ENCODE measurements at regions not wholly inside any gene's neighbourhood (a gene's known extent, or its start where the extent isn't known, plus 50 kb on each side); places are given as distances from the start of the nearest gene placed in this dataset.
"Not testable (repeated sequence)": the region's sequence is repeated elsewhere in the genome, so short reads cannot be mapped to it uniquely, and the experiment has no call there.

DNA sequence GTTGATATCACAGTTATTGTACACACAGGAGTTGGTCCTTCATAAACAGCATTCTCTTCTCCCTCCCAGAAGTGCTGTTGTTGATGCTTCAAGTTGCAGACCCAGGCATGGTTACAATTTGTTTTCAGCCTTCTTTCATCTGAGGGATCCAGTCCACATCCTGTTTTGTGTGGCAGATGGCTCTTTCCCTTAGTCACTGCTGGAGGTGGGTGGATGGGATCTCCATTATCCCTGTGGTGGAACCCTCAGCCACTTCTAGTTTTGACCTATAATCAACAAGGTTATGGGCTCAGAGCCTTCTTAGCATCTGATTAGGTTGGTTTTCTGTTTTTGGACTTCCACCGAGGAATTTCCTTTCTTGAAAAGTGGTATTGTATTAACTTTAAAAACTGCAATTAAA is 214.2 kb downstream of the SH2D4B start:
- no peak for DNase-seq

DNA sequence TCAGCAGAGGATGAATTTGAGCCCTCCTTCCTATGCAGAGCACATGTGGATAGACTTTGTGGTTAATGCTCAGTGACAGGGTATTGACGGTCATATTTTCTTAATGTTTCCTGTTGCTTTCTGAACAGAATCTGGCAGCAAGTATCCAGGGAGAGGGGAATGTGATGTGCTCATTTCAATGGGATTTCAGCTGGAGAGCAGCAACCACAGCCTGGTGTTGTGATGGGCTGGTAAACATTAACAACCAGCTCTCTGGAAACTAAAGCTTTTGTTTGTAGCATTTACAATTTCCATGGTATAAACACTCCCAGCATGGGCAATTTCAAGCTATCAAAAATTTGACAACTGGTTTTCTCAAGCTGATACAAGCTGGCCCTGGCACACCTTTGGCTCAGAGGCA is 215.9 kb downstream of the SH2D4B start:
- no peak for DNase-seq

- DNase-seq, result no peak
Observed at GRCh38 chr10:80755893-80756292, 218.2 kb downstream of the SH2D4B start.

DNA sequence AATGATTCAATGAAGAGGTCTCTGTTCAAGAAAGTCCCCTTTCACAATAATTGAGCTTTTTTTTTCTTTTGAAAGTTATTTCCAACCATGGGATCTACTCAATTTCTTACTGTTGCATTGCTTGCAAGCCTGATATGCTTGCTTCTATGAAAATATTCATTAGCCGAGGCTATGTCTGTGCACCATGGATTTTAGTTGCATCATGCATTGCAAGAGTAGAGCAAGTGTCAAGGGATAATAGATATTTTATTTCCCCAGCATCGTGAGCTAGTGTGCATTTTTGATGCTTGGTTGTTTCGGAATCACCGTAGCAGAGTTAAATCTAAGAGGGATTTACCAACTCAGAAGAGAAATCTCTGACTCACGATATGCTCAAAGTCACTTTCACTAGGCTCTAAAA is 222.0 kb downstream of the SH2D4B start:
- DNase-seq, result no peak

GRCh38 chr10:80760914-80761371 is 223.2 kb downstream of the SH2D4B start:
- DNase-seq, result no peak

- DNase-seq, result no peak
Observed at GRCh38 chr10:80767963-80768362, 230.3 kb downstream of the SH2D4B start.

DNA sequence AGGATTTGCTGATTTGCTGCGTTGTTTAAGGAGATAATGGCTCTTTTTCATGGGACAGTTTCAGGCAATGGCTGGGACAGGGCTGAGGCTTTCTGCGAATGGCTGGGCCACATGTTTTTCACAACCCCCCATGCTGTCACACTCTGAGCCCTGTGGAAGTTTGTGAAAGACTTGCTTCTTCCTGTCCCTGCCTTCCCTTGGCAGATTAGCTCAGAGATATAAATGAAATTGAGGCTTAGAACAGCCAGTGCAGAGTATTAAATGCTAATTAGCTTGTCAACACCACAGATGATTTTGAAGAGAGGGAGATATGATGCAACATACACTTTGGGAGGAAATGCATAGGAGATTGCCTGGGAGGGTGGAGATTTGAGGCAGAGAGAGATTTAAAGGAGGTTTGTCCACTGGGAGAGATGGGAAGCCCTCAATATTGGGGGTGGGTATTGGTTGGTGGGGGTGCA is 232.0 kb downstream of the SH2D4B start:
- DNase-seq, result no peak

GRCh38 chr10:80770239-80770638 is 232.5 kb downstream of the SH2D4B start:
- DNase-seq, result no peak

DNA sequence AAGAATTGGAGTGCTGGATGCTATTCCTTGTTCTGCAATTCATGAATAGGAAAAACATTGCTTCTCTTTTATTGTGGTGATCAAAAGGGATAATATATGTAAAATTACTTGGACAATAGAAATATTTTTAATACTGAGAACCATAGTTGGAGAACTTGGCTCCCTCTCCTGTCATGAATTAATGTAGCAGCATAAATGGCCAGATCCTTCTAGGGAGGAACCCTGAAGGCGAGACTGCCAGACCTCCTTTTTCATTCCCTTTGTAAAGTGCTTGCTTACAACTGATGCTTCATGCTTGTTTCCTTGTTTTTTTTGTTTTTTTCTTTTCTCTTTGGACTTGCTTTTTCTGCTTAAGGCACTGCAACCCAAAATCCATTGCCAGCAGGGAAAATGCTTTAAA is 233.6 kb downstream of the SH2D4B start:
- no peak for DNase-seq

DNA sequence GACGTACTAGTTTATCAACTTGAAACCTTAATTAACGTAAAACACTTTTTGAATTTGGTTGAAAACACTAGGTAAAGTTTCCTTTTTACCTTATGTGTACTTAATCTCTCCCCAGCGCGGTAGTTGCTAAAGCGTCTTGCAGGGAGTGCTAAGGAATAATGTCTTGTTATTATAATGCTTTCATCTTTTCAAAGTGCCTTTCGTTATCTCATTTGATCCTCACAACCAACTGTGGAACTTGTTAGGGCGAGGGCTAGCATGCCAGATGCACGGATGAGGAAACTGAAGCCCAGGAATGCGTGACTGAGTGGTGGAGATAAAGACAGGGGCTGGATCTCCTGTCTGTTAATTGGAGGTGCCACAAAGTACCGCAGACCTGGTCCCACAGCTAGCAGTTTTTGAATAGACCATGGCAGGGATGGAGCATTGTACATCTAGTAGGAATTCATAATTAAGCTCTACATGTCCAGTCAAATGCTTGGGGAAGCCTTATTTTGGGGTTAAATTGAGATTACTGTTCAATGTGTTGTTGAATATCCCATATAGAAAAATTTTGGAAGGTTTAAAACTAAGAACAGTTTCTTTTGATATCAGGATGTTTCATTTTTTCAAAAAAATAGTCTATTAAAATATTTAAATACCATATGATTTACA is 234.3 kb downstream of the SH2D4B start:
- no peak for DNase-seq

GRCh38 chr10:80772596-80772995 is 234.9 kb downstream of the SH2D4B start:
- DNase-seq, result no peak

DNA sequence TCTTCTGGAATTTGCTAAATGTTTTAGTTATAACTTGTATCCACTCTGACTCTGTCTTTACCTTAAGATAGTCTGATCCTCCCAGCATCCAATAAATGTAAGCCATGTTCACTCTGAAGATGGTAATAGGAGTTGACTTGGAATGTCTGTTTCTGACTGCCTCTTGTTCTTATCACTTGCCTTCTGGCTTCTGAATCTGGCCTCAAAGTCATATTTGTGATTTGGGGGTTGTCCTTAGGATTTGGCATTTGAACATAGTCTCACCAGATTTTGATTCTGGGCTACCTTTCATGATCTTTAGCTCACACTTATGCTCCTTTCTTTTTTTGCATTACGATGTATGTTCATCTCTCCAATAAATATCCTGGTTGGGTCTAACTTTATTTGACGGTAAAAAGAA is 247.0 kb downstream of the SH2D4B start:
- DNase-seq, result no peak

DNA sequence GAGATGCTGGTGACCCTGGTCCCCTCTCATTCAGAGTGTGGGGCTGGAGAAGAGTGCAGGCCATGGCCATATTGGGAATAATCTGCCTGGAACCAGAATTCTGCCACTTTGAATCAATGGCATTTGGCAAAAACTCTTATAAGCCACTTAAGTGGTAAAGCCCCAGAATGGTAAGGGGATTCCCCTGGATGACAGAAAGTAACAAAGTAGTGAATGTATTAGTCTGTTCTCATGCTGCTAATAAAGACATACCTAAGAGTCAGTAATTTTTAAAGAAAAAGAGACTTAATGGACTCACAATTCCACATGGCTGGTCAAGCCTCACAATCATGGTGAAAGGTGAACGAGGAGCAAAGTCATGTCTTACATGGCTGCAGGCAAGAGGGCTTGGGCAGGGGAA is 248.6 kb downstream of the SH2D4B start:
- DNase-seq, result no peak

- DNase-seq, result no peak
Observed at GRCh38 chr10:80787952-80788351, 250.2 kb downstream of the SH2D4B start.

DNA sequence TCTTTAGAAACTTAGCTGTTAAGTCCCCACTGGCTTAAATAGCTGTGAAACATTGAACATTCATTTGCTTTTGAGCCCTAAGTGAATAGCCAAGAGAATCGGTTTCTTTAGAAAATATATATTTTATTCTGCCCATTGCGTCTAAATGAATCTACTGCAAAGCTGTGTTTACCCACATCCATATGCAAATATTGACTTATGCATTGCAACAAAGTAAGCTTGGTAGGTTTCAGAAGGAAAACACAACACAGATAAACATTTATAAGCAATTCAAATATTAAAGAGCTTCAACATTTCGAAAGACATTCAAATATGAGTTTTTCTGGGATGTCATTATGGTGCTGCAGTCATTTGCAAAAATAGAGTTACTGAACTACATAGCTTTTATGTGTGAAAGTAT is 257.3 kb downstream of the SH2D4B start:
- DNase-seq, result no peak

GRCh38 chr10:80805343-80806020 is 267.8 kb downstream of the SH2D4B start:
- no peak for DNase-seq

DNA sequence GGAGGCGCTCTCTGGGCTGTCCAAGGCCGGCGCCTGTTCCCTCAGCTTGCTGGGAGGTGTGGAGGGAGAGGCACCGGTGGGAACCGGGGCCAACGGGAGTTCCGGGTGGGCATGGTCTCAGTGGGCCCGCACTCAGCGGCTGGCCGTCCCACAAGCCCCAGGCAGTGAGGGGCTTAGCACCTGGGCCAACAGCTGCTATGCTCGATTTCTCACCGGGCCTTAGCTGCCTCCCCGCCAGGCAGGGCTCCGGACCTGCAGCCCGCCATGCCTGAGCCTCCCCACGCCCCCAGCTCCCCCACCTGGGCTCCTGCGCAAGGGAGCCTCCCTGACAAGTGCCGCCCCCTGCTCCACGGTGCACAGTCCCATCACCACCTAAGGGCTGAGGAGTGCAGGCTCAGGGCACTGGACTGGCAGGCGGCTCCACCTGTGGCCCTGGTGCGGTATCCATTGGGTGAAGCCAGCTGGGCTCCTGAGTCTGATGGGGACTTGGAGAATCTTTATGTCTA is 276.5 kb downstream of the SH2D4B start:
- no peak for DNase-seq

- no peak for DNase-seq
Observed at GRCh38 chr10:80829151-80829550, 291.4 kb downstream of the SH2D4B start.

- DNase-seq, result no peak
Observed at GRCh38 chr10:80829562-80829961, 291.9 kb downstream of the SH2D4B start.

DNA sequence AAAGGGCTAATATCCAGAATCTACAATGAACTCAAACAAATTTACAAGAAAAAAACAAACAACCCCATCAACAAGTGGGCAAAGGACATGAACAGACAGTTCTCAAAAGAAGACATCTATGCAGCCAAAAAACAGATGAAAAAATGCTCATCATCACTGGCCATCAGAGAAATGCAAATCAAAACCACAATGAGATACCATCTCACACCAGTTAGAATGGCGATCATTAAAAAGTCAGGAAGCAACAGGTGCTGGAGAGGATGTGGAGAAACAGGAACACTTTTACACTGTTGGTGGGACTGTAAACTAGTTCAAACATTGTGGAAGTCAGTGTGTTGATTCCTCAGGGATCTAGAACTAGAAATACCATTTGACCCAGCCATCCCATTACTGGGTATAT is 295.0 kb downstream of the SH2D4B start:
- not testable (repeated sequence) for DNase-seq

DNA sequence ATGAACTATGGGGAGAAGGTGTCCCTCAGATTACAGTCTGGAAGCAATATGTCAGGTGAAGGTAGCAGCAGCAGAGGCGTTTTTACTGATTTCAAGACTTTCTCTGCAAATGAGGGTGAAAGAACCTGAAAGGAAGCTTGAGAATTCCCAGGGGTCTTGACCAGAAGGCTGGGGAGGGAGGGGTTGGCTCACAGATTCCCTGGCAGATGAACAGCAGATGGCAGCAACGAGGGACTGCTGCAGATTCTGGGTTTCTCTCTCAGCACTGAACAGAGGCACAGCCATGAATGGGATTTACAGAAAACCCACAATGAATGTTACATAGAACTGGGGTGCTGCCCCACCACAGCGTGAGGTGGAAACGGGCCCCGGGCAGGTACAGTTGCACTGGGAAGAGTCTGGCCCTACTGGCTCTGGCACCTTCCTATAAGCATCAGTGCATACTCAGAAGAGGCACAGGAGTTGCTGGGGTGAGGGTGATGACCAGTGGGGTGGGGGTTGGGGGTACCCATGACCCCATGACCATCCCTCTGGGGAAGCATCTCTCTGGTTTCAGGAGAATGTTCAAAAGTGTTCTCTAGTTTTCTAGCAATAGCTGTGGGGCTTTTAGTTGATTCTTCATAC is 317.8 kb downstream of the SH2D4B start:
- no peak for DNase-seq

DNA sequence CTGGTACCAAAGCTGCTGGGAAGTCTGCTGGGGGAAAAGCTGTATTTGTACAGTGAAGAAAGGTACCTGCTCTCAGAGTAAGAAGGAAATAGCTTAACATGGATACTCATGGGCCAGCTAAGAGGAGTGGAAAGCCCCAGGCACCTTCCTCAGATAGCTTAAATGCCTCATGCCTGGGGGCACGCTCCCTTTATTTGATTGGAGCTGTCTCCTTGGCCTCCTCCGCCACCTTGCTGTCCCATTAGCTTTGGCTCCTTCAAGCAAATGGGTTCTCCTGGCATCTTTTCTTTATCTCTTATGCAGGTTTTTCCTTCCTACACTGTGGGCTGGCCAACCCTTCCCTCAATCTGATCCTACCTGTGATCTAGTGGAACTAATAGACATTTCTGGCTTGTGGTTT is 318.5 kb downstream of the SH2D4B start:
- DNase-seq, result no peak

DNA sequence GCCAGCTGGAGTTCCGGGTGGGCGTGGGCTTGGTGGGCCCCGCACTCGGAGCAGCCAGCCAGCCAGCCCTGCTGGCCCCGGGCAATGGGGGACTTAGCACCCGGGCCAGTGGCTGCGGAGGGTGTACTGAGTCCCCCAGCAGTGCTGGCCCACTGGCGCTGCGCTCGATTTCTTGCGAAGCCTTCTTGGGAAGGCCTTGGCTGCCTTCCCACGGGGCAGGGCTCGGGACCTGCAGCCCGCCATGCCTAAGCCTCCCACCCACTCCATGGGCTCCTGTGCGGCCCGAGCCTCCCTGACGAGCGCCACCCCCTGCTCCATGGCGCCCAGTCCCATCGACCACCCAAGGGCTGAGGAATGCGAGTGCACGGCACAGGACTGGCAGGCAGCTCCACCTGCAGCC is 321.6 kb downstream of the SH2D4B start:
- not testable (repeated sequence) for DNase-seq

DNA sequence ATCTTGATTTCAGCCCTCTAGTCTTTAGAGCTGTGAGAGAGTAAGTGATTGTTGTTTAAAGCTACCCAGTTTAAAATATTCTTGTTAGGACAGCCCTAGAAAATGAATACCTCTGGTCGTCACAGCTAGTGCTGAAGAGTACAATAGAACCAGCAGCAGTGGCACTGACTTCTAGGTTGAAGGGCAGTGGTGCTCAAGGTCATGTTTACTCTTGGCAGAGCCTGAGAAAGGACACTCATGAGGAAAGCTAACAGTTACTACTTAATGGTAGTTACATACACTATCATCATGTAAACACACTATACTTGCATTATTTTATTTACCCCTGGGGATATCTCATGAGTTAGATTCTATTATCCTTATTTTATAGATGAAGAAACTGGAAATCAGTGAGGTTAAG is 323.0 kb downstream of the SH2D4B start:
- no peak for DNase-seq

Measured in fibroblast of skin of abdomen (primary cell).